ENCODE measurements at regions not wholly inside any gene's neighbourhood (a gene's known extent, or its start where the extent isn't known, plus 50 kb on each side); places are given as distances from the start of the nearest gene placed in this dataset.

DNA sequence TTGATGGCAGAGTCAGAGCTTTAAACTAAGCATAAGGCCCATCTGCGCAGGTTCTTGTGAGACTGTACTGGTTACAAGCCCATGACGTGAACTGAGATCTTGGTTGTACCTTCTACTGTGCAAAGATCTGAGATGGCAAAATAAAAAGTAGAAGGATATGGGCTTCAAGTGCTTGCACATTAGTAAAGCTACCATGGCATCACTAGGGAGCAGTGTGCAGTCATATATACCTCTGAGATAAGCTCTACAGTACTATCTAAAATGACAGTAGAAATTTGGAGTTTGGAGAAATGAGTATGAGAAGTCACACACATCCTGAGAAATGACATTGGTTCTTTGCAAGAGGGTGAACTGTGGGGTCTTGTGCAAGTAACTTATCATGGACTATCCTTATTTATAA, 408.2 kb upstream of the PRR16 start:
- DNase-seq (ENCODE audit: low spot score) (no peak), FAIRE-seq (no peak), ATAC-seq (peak; percentile 54; the same call in 2 of the 3 replicates)
- Histone ChIP-seq H3K27me3 (ENCODE audit: control insufficient read depth in 1 of 2, insufficient read depth in 2 of 2, low read length in 2 of 2) (no peaks in the 10 kb centered on the region), H3K27ac (ENCODE audit: extremely low read length, insufficient read depth, low read length) (no peak overlapping the region), H3K4me3 (replicated peaks in 1 of 3; ENCODE audit: insufficient read depth in 1 of 3, low read depth in 2 of 3, low read length in 3 of 3) (no peak overlapping the region), H4K20me1 (ENCODE audit: insufficient read depth, low read length) (no peaks in the 10 kb centered on the region), H2AFZ (ENCODE audit: low read length) (no peak overlapping the region), H3K36me3 (replicated peaks in 1 of 2; ENCODE audit: control insufficient read depth in 1 of 2, insufficient read depth in 2 of 2, low read length in 2 of 2) (no peaks in the 10 kb centered on the region), H3K9me3 (ENCODE audit: low read length) (no peaks in the 10 kb centered on the region), H3K79me2 (ENCODE audit: insufficient read depth, low read length) (no peaks in the 10 kb centered on the region), H3K4me2 (ENCODE audit: low read depth, low read length) (no peak overlapping the region), H3K4me1 (ENCODE audit: insufficient read depth, low read length) (no peaks in the 10 kb centered on the region), H3K9ac (ENCODE audit: insufficient read depth, low read depth, low read length) (no peak overlapping the region)
- ChIA-PET POLR2A (no interaction called here), CTCF (ENCODE audit: low intra/inter-chr PET ratio, low total read pairs) (no interaction called here)
- in situ Hi-C loops (cut with HindIII; ENCODE audit: extremely low pct_ligation_motif_present, low pct_unique_long_range_greater_than_20kb) (no loop called here), intact Hi-C loops (cut with micrococcal nuclease; ENCODE audit: unreplicated experiment) (no loop called here)
- WGBS (ENCODE audit: low lambda C conversion rate) = 28% methylated on average over 2 of the region's 2 CpGs
- TF ChIP-seq, protein P1, sequence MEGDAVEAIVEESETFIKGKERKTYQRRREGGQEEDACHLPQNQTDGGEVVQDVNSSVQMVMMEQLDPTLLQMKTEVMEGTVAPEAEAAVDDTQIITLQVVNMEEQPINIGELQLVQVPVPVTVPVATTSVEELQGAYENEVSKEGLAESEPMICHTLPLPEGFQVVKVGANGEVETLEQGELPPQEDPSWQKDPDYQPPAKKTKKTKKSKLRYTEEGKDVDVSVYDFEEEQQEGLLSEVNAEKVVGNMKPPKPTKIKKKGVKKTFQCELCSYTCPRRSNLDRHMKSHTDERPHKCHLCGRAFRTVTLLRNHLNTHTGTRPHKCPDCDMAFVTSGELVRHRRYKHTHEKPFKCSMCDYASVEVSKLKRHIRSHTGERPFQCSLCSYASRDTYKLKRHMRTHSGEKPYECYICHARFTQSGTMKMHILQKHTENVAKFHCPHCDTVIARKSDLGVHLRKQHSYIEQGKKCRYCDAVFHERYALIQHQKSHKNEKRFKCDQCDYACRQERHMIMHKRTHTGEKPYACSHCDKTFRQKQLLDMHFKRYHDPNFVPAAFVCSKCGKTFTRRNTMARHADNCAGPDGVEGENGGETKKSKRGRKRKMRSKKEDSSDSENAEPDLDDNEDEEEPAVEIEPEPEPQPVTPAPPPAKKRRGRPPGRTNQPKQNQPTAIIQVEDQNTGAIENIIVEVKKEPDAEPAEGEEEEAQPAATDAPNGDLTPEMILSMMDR (CRISPR knock-in tag; IDR thresholded peaks at IDR 0.05) = 0 out of 2 replicates have a peak, but pooled peaks have one; percentile 10
- TF ChIP-seq, protein P2, sequence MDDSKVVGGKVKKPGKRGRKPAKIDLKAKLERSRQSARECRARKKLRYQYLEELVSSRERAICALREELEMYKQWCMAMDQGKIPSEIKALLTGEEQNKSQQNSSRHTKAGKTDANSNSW (CRISPR knock-in tag; IDR thresholded peaks at IDR 0.05; ENCODE audit: borderline replicate concordance) = no peak
- no TSS peak for BruUV-seq (replicated peaks)

DNA sequence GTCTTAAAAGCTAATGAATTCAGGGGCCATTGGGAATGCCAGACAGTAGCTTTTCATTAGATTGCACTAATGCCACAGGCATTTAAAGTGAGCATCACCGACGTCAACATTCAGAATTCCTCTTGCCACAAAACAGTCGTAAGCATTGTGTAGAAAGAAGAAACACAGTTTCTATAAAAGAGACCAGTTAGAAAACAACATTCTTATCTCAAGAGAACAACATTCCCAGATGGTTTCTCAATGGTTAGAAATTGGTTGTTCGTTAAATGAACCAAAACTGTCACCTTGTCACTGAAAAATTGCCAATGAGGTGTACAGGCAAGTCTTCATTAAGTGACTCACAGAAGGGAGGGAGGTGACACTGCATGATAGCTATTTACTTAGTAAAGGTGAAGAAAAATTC, 401.6 kb upstream of the PRR16 start:
- no peak overlapping the region for H3K27ac ChIP-seq (ENCODE audit: extremely low read length, insufficient read depth, low read length)
- no peak for TF ChIP-seq ZNF652 (CRISPR knock-in tag; IDR thresholded peaks at IDR 0.05; ENCODE audit: borderline replicate concordance, low read depth)
- TF ChIP-seq ATAD3A (CRISPR knock-in tag; IDR thresholded peaks at IDR 0.05) = no peak
- TF ChIP-seq HOXA7 (CRISPR knock-in tag; IDR thresholded peaks at IDR 0.05) = no peak
- TF ChIP-seq ZNF343 (CRISPR knock-in tag; IDR thresholded peaks at IDR 0.05) = no peak
- TF ChIP-seq, protein P3, sequence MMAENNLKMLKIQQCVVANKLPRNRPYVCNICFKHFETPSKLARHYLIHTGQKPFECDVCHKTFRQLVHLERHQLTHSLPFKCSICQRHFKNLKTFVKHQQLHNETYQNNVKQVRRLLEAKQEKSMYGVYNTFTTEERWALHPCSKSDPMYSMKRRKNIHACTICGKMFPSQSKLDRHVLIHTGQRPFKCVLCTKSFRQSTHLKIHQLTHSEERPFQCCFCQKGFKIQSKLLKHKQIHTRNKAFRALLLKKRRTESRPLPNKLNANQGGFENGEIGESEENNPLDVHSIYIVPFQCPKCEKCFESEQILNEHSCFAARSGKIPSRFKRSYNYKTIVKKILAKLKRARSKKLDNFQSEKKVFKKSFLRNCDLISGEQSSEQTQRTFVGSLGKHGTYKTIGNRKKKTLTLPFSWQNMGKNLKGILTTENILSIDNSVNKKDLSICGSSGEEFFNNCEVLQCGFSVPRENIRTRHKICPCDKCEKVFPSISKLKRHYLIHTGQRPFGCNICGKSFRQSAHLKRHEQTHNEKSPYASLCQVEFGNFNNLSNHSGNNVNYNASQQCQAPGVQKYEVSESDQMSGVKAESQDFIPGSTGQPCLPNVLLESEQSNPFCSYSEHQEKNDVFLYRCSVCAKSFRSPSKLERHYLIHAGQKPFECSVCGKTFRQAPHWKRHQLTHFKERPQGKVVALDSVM (CRISPR knock-in tag; IDR thresholded peaks at IDR 0.05) = no peak
- TF ChIP-seq, protein P4, sequence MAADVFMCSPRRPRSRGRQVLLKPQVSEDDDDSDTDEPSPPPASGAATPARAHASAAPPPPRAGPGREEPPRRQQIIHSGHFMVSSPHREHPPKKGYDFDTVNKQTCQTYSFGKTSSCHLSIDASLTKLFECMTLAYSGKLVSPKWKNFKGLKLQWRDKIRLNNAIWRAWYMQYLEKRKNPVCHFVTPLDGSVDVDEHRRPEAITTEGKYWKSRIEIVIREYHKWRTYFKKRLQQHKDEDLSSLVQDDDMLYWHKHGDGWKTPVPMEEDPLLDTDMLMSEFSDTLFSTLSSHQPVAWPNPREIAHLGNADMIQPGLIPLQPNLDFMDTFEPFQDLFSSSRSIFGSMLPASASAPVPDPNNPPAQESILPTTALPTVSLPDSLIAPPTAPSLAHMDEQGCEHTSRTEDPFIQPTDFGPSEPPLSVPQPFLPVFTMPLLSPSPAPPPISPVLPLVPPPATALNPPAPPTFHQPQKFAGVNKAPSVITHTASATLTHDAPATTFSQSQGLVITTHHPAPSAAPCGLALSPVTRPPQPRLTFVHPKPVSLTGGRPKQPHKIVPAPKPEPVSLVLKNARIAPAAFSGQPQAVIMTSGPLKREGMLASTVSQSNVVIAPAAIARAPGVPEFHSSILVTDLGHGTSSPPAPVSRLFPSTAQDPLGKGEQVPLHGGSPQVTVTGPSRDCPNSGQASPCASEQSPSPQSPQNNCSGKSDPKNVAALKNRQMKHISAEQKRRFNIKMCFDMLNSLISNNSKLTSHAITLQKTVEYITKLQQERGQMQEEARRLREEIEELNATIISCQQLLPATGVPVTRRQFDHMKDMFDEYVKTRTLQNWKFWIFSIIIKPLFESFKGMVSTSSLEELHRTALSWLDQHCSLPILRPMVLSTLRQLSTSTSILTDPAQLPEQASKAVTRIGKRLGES (CRISPR knock-in tag; IDR thresholded peaks at IDR 0.05; ENCODE audit: borderline replicate concordance) = no peak
- no peak for TF ChIP-seq ZNF10 (CRISPR knock-in tag; IDR thresholded peaks at IDR 0.05; ENCODE audit: borderline replicate concordance, low read depth)
- TF ChIP-seq ZNF350 (CRISPR knock-in tag; IDR thresholded peaks at IDR 0.05; ENCODE audit: borderline replicate concordance, low read depth) = no peak
- no peak for TF ChIP-seq ZNF619 (CRISPR knock-in tag; IDR thresholded peaks at IDR 0.05)
- TF ChIP-seq ZNF274 (CRISPR knock-in tag; IDR thresholded peaks at IDR 0.05) = no peak
- no peak for TF ChIP-seq TGIF2 (CRISPR knock-in tag; IDR thresholded peaks at IDR 0.05)

More for the DNA sequence above, 401.6 kb upstream of the PRR16 start:
- Histone ChIP-seq H3K4me3 (replicated peaks in 1 of 3; ENCODE audit: insufficient read depth in 1 of 3, low read depth in 2 of 3, low read length in 3 of 3) (no peak overlapping the region), H2AFZ (ENCODE audit: low read length) (no peak overlapping the region), H3K79me2 (ENCODE audit: insufficient read depth, low read length) (no peaks in the 10 kb centered on the region), H3K36me3 (replicated peaks in 1 of 2; ENCODE audit: control insufficient read depth in 1 of 2, insufficient read depth in 2 of 2, low read length in 2 of 2) (no peaks in the 10 kb centered on the region), H3K9me3 (ENCODE audit: low read length) (no peaks in the 10 kb centered on the region), H3K9ac (ENCODE audit: insufficient read depth, low read depth, low read length) (no peak overlapping the region), H4K20me1 (ENCODE audit: insufficient read depth, low read length) (no peaks in the 10 kb centered on the region), H3K27me3 (ENCODE audit: control insufficient read depth in 1 of 2, insufficient read depth in 2 of 2, low read length in 2 of 2) (no peaks in the 10 kb centered on the region), H3K4me1 (ENCODE audit: insufficient read depth, low read length) (no peaks in the 10 kb centered on the region), H3K4me2 (ENCODE audit: low read depth, low read length) (no peak overlapping the region)
- FAIRE-seq (no peak), DNase-seq (ENCODE audit: low spot score) (no peak), ATAC-seq (no peak)
- intact Hi-C loops (cut with micrococcal nuclease; ENCODE audit: unreplicated experiment) = no loop called here
- no TSS peak for BruUV-seq (replicated peaks)
- CTCF ChIA-PET (ENCODE audit: low intra/inter-chr PET ratio, low total read pairs) = no interaction called here
- in situ Hi-C loops (cut with HindIII; ENCODE audit: extremely low pct_ligation_motif_present, low pct_unique_long_range_greater_than_20kb) = no loop called here
- POLR2A ChIA-PET = no interaction called here
- WGBS (ENCODE audit: low lambda C conversion rate) = 17% methylated on average over 4 of the region's 4 CpGs

Measured in HepG2 (cell line).